GM19193 (cell line): ENCODE measurements at regions not wholly inside any gene's neighbourhood (a gene's known extent, or its start where the extent isn't known, plus 50 kb on each side); places are given as distances from the start of the nearest gene placed in this dataset.

ENCODE experiments used
- POLR2A ChIP-seq: IDR thresholded peaks from 4 replicates; pipeline ENCODE4 v1.6.1; 2011; ENCODE audit not compliant: insufficient read depth, insufficient read length; ENCODE audit errors: extremely low read depth

DNA sequence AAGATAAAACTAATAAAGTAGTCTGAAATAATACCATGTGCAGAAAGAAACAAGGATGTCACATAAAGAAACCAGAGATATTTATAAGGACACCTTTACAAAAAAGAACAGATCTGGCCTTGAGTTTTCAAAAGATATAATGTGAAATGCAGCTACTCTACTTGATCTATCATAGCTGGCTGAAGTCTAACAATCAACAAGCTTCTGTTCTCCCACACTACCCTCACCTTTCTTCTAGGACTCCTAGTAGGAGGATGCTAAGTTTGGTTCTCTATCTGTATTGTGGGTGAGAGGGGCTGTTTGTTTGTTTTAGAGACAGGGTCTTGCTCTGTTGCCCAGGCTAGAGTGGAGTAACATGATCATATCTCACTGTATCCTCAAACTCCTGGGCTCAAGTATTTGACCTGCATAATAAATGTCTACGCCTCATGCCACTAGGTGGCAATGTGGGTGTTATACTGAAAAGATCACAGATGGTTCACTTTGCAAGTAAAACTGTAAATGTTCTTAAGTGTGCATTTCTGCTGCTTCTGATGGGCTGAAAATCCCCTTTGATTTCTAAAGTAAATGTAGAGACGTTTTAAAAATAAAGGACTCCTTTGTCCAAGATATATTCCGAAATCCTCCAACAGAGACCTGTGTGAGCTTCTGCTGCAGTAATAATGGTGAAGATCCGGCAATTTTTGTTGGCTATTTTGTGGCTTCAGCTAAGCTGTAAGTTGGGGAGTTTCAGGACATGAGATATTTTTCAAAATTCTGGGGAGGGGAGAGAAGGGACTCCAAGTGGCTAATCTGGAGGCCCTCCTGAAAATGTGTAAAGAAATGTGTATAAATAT lies 269.3 kb downstream of the DAD1 start:
- TF ChIP-seq POLR2A, result no peak

DNA sequence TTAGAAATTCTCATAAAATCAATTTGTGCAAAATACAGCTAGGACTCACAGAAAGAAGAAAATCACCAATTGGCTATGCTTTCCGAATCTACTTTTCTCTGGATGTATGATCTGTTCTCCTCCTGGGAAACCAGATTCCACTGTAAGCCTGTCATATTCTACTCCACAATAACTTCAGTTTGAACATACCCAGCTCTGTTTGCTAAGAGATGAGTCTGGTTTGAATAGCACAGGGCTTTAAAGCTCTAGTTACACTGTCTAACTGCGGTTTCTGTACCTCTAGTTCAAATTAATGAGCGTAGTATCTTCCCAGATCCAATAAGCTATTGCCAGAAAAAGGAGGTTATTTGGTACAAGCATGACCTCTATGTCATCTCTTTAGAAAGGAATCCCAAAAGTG lies 270.1 kb downstream of the DAD1 start:
- TF ChIP-seq POLR2A, result no peak

DNA sequence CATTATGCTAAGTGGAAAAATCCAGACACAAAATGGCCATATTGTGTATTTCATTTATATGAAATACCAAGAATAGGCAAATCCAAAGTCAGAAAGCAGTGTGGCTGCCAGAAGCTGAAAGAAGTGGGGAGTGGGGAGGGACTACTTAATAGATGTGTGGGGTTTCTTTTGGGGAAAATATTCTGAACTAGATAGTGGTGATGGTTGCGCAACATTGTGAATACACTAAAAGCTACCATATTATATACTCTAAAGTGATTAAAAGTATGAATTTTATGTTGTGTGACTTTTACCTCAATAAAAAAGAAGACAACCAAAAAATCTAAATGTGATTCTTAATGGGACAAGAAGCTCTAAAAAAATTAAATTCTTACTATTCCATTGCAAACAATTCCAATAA lies 272.6 kb downstream of the DAD1 start:
- TF ChIP-seq POLR2A, result no peak

DNA sequence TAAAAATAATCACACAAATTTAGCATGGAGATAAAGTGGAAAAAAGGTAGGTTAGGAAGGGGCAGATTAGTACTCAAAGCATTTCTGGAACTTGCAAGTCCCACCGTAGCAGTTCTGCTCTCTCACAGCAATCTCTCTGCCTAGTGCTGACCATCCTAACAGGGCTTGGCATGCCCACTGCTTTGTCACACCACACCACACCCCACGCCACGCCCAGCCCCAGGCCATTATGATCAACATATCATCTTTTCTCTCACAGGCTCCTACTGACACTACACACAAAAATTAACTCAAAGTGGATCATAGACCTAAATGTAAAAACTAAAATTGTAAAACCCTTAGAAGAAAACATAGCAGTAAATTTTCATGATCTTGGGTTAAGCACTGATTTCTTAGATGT lies 273.7 kb downstream of the DAD1 start:
- TF ChIP-seq POLR2A, result no peak

DNA sequence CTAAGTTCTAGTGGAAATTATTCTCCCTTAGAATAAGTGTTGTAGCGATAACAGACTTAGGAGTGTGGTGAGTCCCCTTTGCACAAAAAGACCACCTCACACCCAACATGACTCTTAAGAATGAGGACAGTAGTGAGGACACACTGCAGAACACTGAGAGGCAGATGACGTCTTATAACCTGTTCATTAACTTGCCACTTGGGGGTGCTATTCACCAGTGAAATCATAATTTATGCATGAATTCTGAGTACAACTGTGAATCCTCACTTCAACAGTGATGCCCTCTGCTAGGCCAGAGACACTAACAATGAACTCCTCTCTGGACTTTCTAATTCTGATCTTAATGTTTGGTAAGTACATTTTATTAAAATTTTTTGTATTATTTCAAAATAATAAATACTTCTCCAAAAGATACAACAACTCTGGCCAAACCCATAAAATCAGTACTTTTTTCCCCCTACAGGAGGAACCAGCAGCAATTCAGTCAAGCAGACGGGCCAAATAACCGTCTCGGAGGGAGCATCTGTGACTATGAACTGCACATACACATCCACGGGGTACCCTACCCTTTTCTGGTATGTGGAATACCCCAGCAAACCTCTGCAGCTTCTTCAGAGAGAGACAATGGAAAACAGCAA lies 274.7 kb downstream of the DAD1 start:
- no peak for TF ChIP-seq POLR2A

DNA sequence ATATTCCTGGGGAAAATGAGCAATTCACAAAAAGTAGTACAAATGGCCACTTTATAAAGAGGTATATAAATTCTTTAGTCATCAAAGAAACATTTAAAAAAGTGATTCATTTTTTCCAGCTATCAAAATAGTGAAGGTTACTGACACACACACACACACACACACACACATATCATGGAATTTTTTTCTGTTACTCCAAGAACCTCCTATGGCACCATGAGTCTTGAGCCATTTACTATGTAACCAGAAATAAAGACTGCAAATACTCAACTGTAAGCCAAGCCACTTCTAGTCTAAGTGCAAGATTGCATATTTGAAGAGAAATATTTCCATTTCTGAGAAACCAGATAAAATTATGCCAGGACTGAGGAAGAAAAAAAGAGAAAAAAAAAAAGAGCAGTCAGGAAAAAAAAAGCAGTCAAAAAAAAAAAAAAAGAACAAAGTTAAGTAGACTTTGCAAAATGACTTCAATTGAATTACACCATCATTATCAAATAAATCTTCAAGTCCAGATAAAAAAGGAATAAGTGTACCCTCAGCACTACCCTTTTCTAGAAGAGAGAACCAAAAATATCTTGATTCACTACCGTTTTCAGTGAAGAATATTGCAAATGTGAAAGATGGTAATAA lies 275.7 kb downstream of the DAD1 start:
- TF ChIP-seq POLR2A, result no peak

DNA sequence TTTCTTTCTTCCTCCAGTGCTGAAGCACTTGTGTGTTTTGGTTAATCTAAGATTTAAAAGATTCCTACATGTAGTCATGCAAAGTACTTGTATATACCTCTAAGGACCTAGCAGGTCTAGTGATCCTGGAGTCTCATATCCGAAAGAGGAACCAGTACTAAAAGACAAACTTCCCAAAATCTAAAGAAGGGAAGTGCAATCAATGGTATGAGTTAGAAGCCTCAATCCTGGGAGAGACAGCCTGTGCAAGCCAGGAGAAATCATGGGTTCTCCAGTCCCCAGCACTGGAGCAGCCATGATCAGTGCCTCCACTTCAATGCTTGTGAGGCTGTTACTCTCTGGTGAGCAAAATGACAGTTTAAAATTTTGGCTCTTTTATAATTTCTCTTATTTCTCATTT lies 277.4 kb downstream of the DAD1 start:
- no peak for TF ChIP-seq POLR2A

DNA sequence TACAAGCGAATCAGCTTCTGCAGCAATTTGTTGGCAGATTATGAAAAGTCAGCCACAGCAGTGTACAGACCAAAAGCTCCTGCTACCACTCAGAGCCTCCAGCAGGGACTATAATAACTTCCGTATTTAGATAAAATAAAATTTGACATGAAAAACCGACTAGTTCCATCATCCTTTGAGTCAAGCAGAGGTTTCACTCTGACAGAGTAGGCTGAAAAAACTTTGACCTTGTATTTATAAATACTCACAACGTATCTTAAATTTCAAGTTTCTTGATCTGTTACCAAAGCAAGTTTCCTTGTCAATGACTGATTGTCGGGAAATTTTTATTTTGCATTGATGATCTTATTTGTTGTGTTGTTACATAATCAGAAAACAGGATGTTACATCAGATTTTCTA lies 283.4 kb downstream of the DAD1 start:
- TF ChIP-seq POLR2A, result no peak

DNA sequence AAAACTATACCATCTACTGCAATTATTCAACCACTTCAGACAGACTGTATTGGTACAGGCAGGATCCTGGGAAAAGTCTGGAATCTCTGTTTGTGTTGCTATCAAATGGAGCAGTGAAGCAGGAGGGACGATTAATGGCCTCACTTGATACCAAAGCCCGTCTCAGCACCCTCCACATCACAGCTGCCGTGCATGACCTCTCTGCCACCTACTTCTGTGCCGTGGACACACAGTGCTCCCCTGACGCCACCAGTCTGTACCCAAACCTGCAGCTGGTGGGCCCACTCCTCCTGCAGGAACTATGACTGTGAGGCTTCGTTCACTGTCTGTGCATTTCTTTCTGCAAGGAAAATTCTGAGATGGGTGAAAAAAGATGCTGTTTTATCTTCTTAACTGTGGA lies 284.7 kb downstream of the DAD1 start:
- TF ChIP-seq POLR2A, result no peak

DNA sequence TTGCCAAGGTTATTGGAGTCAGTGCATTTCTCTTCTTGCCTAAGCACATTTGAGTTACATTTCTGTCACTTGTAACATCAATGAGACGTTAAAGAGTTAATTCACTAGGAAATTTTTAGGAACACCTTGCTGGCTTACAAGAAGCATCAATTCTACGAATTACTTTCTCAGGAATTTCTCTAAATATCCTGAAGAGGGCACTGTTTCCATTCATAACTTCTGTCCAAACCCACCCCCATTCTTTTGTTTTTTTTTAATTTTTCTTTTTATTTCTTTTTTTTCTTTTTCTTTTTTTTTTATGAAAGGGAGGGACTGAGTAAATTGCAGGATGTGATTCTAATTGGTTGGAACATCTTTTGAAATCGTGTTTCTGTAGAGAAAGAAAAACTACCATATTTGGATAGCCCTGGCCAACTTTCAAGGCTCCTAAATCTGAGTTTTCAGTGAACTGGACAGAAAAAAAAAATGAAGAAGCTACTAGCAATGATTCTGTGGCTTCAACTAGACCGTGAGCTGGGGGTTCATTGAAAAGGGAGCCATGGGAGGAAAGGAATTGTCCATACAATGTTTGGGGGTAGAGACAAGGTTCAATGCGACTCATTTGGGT lies 285.3 kb downstream of the DAD1 start:
- TF ChIP-seq POLR2A, result no peak

DNA sequence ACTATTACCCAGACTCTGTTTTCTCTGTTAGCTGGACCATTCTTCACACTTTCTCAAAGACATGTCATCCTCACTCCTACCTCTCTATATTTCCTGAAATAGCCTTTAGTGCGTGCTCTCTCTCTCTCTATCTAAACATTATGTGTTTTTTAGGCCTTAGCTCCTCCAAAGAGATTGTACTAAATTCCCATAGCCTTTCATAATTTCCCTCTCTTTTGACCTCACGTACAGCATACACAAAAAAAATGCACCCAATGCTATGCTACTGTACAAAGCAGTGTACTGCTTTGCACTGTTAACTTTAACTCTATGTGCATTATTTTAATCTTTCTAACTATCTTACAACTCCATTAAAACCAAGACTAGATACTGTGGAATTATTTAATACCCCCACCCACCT lies 288.4 kb downstream of the DAD1 start:
- no peak for TF ChIP-seq POLR2A

DNA sequence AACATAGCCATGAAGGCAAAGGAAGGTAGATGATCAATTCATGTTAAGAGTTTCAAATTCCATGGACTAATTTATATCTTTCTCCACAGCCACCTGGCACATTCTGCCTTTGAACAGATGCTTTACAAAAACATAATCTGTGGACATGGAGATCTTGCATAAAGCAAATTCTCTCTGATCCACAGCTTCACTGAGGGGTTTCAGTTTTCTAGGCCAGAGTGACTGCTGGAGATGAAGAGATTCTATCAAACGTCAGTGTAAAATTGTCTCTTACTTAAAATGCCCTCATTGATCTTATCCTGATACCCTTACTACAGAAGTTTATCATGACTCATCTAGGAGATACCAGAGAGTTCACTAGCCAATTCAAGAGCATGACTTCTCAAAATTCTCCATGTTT lies 291.6 kb downstream of the DAD1 start:
- TF ChIP-seq POLR2A, result no peak

DNA sequence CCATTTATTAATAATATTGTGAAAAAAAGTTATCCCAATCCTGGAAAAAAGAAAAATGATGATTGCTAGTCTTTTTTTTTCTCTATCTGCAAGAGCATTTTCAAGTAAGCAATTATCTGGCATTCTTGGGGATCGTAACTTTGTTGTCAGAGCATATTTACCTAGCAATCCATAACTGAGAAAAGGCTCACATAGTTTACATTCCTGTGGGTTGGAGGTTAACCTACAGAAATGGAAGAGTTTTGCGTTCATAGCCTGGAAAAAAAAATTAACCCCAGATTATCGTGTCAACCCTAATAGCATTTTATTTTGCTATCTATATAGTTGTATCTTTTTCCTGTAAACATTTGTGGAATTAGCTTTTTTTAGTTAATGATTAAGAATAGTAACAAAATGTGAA lies 292.3 kb downstream of the DAD1 start:
- no peak for TF ChIP-seq POLR2A

DNA sequence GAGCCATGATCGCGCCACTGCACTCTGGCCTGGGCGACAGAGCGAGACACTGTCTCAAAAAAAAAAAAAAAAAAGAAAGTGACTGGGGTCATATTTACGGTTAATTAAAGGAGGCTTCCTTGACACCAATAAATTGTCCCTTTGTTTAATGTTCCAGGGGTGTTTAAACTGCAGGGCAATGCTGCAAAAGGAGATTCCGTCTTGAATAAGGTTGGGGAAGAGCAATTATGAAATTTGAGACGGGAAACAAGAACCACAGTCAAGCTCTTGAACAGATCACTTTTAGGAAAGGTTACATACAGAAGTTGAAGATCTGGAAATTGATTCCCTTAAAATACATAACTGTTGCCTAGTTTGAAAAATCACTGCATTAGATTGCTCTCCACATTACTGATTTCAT lies 292.9 kb downstream of the DAD1 start:
- no peak for TF ChIP-seq POLR2A

DNA sequence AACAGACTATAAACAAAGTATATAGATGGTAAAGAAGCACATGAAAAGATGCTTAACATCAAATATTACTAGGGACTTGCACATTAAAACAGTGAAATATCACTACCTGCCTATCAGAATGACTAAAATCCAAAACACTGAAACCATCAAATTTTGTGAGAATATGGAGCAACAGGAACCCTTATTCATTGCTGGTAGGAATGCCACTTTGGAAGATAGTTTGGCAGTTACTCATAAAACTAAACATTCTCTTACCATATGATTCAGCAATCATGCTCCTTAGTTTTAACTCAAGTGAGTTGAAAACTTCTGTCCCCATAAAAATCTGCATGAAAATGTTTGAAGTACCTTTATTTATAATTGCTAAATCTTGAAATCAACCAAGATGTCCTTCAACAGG lies 297.6 kb downstream of the DAD1 start:
- no peak for TF ChIP-seq POLR2A

DNA sequence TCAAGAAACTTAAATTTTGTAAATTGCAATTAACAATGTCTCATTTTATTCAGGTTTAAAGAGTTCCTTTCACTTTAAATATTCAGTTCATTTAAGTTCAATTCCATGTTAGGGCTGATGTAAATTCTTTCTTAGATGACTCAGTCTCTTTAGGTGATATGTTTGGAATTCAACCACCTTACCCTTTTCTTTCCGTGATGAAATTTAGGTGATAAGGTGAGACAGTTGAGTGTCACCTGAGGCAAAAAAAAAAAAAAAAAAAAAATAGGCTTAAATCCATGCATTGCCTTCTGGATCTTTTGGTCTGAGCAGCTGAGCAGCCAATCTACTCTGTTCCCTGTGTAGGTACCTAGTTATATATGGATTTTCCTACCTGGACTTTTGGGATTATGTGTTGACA lies 299.5 kb downstream of the DAD1 start:
- no peak for TF ChIP-seq POLR2A

DNA sequence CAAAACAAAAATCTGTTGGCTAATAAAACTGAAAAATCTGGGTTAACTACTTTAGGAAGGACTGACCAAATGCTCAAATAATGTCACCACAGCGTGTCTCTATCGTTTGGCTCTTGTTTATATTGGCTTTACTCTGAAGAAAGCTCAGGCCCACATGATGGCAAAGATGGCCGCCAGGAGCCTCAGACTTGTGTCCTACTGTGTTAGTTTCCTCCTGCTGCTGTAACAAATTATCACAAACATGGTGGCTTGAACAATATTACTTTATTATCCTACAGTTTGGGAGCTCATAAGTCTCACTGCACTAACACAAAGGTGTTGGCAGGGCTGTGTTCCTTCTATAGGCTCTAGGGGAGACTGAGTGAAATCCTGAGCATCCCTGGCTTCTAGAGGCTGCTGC lies 303.0 kb downstream of the DAD1 start:
- no peak for TF ChIP-seq POLR2A

DNA sequence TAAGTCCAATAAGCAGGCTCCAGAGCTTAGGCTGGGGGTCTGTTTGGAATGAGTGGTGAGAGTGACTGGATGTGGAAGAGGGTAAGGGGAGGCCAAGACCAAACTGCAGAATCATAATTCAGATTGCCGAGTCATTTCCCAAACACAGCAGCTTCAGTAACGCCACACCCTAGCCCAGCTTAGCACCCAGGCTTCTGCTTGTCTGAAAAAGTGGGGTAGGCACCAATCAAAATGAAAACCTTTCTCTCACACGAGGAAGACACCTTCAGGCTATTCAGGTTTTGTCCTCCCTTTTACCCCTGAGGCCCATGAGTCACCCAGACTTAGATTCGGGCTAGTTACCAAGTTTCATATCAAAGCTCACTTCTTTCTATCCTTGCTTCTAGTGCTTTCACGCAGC lies 306.1 kb downstream of the DAD1 start:
- TF ChIP-seq POLR2A, result no peak
